NCI-H446 treated with DMSO at 0.1 percent for 48 hours (cell line): ENCODE measurements at regions not wholly inside any gene's neighbourhood (a gene's known extent, or its start where the extent isn't known, plus 50 kb on each side); places are given as distances from the start of the nearest gene placed in this dataset.
"Not testable (repeated sequence)": the region's sequence is repeated elsewhere in the genome, so short reads cannot be mapped to it uniquely, and the experiment has no call there.

Experiments used
- DNase-seq: peaks from one replicate; lab custom pipeline; 2025; lab: John Stamatoyannopoulos, UW

GRCh38 chr15:95616306-95616705 is 714.2 kb upstream of the NR2F2 start:
- no peak for DNase-seq

- no peak for DNase-seq
These were observed 709.4 kb upstream of the NR2F2 start for GRCh38 chr15:95620934-95621579.

GRCh38 chr15:95622843-95623242 is 707.7 kb upstream of the NR2F2 start:
- DNase-seq, result no peak

GRCh38 chr15:95624100-95624499 is 706.4 kb upstream of the NR2F2 start:
- no peak for DNase-seq

- no peak for DNase-seq
These were observed 705.7 kb upstream of the NR2F2 start for GRCh38 chr15:95624616-95625361.

- no peak for DNase-seq
These were observed 703.8 kb upstream of the NR2F2 start for GRCh38 chr15:95626501-95627361.

GRCh38 chr15:95629503-95630168 is 700.9 kb upstream of the NR2F2 start:
- no peak for DNase-seq

GRCh38 chr15:95630683-95631082 is 699.8 kb upstream of the NR2F2 start:
- DNase-seq, result no peak

- no peak for DNase-seq
These were observed 694.8 kb upstream of the NR2F2 start for GRCh38 chr15:95635666-95636065.

- no peak for DNase-seq
These were observed 694.4 kb upstream of the NR2F2 start for GRCh38 chr15:95636107-95636506.

GRCh38 chr15:95637234-95637633 is 693.3 kb upstream of the NR2F2 start:
- DNase-seq, result not testable (repeated sequence)

GRCh38 chr15:95639208-95639607 is 691.3 kb upstream of the NR2F2 start:
- DNase-seq, result no peak

GRCh38 chr15:95644100-95644875 is 686.2 kb upstream of the NR2F2 start:
- no peak for DNase-seq

GRCh38 chr15:95645791-95646338 is 684.6 kb upstream of the NR2F2 start:
- no peak for DNase-seq

- no peak for DNase-seq
These were observed 683.8 kb upstream of the NR2F2 start for GRCh38 chr15:95646484-95647273.

GRCh38 chr15:95647531-95648277 is 682.8 kb upstream of the NR2F2 start:
- no peak for DNase-seq

GRCh38 chr15:95653361-95653805 is 677.1 kb upstream of the NR2F2 start:
- DNase-seq, result no peak

- no peak for DNase-seq
These were observed 675.4 kb upstream of the NR2F2 start for GRCh38 chr15:95655089-95655607.

- no peak for DNase-seq
These were observed 673.9 kb upstream of the NR2F2 start for GRCh38 chr15:95656595-95656994.
